GM18505 (cell line): ENCODE measurements at regions not wholly inside any gene's neighbourhood (a gene's known extent, or its start where the extent isn't known, plus 50 kb on each side); places are given as distances from the start of the nearest gene placed in this dataset.

ENCODE experiments used
- ATAC-seq: cut with Tn5 transposase; IDR thresholded peaks from one replicate; pipeline ENCODE4 v1.9.1; 2021; ENCODE audit not compliant: unreplicated experiment
- POLR2A ChIP-seq: IDR thresholded peaks from 4 replicates; pipeline ENCODE4 v1.6.1; 2011; ENCODE audit warnings: borderline replicate concordance; ENCODE audit not compliant: insufficient read depth, insufficient read length; ENCODE audit errors: extremely low read depth

DNA sequence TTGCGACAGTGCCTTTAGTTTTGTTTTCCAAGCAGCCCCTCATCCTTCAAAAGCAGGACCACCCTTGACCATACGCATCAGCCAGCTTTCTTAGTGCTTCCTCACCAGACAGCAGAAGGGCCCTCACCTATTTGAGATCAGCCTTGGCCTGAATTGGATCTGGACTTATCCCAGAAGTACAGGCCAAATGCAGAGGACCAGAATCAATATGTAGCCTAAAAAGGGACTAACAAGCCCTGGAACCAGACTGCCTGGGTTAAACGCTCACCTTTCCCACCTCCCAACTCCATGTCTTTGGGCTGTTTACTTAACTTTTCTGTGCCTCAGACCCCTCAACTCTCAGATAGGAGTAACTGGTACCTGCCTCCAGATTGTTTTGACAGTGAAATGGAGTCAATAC, 77.7 kb upstream of the ATP6AP2 start:
- TF ChIP-seq POLR2A, result no peak
- ATAC-seq, result no peak

DNA sequence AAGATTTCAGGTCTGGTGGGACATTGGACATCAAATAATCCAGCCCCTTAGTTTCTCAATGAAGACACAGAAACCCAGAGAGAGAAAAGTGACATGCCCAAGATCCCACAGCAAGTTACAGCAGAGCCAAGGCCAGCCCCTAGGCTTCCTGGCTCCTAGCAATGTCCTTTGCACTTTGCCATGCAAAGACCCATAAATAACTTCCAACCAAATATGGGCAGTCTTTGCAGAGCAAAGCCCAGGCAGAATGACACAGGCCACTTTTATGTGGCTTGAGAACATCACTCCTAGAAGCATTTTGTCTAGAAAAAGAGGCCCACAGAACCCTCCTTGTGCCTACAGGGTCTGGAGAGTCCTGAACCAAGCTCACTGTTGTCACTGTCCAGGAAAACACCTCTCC, 78.1 kb upstream of the ATP6AP2 start:
- TF ChIP-seq POLR2A, result no peak
- no peak for ATAC-seq

DNA sequence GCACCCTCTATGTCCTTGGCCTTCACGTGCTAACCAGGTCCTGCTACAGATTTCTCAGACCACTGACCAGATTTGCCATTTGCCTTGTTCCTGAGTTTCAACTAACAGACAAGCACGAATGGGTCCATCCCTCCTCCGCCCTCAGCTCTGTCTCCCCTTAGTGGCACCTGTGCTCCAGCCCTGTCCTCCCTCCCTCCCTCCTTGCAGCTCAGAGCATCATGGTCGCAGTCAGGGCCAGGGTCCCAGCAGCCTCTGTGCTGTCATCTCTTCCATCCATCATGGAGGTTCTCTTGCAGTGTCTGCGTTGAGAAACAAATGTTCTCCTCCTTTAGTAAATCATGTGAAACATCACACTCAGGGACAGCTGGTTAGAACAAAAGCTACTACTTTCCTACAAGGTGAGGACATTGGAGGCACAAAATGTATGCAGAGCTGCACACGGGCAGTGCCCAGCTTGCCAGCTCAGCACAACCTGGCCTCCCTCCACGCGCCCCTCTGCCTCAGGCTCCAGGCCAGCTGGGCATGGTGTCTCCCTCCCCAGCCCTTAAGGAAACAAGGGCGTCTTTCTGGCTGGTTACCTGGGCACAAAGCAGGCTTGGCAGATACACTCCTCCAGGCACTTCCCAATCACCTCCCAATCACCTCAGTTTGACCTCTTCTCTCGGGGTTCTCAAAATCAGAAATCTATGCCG, 79.5 kb upstream of the ATP6AP2 start:
- TF ChIP-seq POLR2A, result no peak
- ATAC-seq, result no peak

DNA sequence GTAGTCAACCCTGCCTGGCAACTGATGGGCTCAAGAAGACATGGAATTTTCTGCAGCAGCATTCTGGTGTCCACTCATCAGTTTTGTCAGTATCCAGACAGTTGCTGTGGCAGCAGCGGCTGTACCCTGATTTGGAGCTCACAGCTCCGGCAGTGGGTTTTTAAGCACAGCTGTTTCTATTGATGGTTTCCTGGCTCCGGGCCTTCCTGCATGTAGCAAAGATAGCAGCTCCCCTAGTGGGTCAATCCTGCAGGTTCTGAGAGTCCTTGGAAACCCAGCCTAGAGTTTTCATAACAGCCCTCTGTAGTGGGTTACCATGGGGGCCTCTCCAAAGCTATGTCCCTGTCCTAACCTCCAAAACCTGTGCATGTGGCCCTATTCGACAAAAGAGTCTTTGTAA, 84.0 kb upstream of the ATP6AP2 start:
- ATAC-seq, result no peak
- no peak for TF ChIP-seq POLR2A

GRCh38 chrX:40495659-40496058, 85.1 kb upstream of the ATP6AP2 start:
- no peak for TF ChIP-seq POLR2A
- ATAC-seq, result no peak

GRCh38 chrX:40494005-40494404, 86.8 kb upstream of the ATP6AP2 start:
- ATAC-seq, result no peak
- no peak for TF ChIP-seq POLR2A

DNA sequence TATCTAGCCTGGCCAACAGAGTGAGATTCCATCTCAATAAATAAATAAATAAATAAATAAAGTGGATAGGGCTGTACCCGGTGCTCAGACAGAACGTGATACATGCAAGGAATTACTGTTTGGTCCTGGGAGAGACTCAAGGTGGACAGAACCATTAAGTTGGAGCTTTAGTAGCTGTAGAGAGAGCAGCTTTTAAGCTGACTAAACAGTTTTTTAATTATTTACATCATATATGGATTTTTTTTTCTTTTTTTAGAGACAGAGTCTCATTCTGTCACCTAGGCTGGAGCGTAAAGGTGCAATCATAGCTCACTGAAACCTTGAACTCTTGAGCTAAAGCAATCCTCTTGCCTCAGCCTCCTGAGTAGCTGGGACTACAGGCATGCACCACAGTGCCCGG, 92.5 kb upstream of the ATP6AP2 start:
- no peak for TF ChIP-seq POLR2A

DNA sequence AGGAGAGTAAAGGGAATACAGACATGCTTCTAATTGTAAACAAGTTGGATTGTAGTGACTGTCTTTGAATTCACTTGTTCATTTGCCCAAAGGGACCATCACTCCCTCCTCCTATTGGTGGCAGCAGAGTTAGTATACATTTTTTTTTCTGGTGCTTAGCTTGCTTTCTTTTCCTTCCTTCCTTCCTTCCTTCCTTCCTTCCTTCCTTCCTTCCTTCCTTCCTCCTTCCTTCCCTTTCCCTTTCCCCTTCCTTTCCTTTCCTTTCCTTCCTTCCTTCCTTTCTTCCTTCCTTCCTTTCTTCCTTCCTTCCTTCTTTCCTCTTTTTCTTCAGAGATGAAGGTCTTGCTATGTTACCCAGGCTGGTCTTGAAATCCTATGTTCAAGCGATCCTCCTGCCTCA, 94.8 kb upstream of the ATP6AP2 start:
- no peak for TF ChIP-seq POLR2A
- no peak for ATAC-seq

More for the DNA sequence above, 92.5 kb upstream of the ATP6AP2 start:
- no peak for ATAC-seq

DNA sequence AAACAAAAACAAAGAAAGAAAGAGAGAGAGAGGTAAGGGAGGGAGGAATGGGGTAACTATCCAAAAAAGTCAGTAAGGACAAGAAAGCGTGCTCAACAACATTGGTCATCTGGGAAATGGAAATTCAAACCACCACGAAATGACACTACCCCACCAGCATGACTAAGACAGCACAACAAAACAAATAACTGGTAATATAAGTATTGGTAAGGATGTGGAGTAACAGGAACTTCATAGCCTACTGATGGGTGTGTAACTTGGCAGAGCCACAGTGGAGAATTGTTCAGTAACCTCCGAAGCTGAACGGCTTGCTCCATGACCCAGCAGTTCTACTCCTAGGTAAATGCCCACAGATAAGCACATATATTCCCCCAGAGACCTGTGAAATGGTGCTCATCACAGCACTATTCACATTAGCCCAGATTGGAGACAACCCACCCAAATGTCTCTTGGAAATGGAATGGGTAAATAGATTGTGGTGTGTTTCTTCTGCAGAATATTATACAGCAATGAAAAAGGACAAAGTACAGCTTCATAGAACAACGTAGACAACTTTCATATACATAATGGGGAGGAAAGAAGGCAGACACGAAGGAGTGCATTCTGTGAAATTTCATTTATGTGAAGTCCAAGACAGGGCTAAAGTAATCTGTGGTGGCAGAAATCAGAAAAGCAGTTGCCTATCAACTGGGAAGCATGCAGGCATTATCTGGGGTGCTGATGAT, 95.5 kb upstream of the ATP6AP2 start:
- no peak for ATAC-seq
- no peak for TF ChIP-seq POLR2A

- ATAC-seq, result no peak
- TF ChIP-seq POLR2A, result no peak
Observed at GRCh38 chrX:40484408-40485091, 96.2 kb upstream of the ATP6AP2 start.

- TF ChIP-seq POLR2A, result no peak
- ATAC-seq, result no peak
Observed at GRCh38 chrX:40483502-40483901, 97.3 kb upstream of the ATP6AP2 start.

DNA sequence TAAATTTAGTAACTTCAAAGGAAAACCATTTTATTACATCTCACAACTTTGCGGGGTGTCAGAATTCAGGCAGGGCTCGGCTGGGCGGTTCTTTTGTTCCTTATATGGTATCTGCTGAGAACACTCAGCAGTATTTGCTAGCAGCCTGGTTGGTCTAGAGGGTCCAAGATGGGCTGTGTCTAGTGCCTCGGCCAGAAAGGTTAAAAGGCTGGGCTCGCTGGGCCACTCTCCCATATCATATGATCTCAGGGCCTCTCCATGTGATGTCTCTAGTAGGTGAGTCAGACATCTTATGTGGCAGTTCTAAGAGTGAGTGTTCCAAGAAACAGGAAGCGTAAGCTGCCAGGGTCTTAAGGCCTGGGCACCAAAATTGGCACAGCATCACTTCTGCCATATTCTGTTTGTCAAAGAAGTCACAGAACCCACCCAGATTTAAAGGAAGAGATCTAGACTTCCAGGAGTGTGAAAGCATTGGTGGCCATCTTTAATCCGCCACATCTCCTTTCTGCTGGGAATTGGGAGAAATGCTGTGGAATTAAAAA, 100.9 kb upstream of the ATP6AP2 start:
- no peak for TF ChIP-seq POLR2A
- no peak for ATAC-seq

GRCh38 chrX:40478474-40479065, 102.2 kb upstream of the ATP6AP2 start:
- no peak for ATAC-seq
- no peak for TF ChIP-seq POLR2A
